HL-60 (cell line): ENCODE measurements at regions not wholly inside any gene's neighbourhood (a gene's known extent, or its start where the extent isn't known, plus 50 kb on each side); places are given as distances from the start of the nearest gene placed in this dataset.

Experiments used
- DNase-seq, 2 experiments: peaks; one replicate each; pipeline ENCODE4 v3.0.0-alpha.2; 2010 to 2020; ENCODE audit warnings: low read depth in 1 of 2, low spot score in 1 of 2
- H3K27ac ChIP-seq: fragments of 250-450 bp; sonication (Bioruptor Pico); replicated peaks from 2 replicates; pipeline ENCODE4 v1.5.1; 2020; ENCODE audit warnings: mild to moderate bottlenecking, moderate library complexity
- H3K27me3 ChIP-seq: fragments of 250-450 bp; sonication (Bioruptor Pico); 2 replicates; pipeline ENCODE4 v1.5.1; 2021; ENCODE audit warnings: mild to moderate bottlenecking, moderate library complexity; ENCODE audit not compliant: insufficient read depth, poor library complexity, severe bottlenecking
- H3K4me3 ChIP-seq: replicated peaks from 2 replicates; pipeline ENCODE4 v1.5.1; 2011; ENCODE audit warnings: mild to moderate bottlenecking, control low read depth, low read length; ENCODE audit not compliant: insufficient read depth
- CTCF ChIP-seq: IDR thresholded peaks from one replicate; pipeline ENCODE4 v1.5.1; 2011; ENCODE audit warnings: low read length, control low read depth, inconsistent platforms; ENCODE audit not compliant: insufficient read depth
- GABPA ChIP-seq: IDR thresholded peaks from 2 replicates; pipeline ENCODE4 v1.6.1; 2012; ENCODE audit warnings: low read depth
- POLR2AphosphoS5 ChIP-seq: IDR thresholded peaks from 2 replicates; pipeline ENCODE4 v1.6.1; 2012; ENCODE audit warnings: low read depth
- REST ChIP-seq: IDR thresholded peaks from 2 replicates; pipeline ENCODE4 v1.6.1; 2012; ENCODE audit warnings: low read depth; ENCODE audit not compliant: insufficient replicate concordance
- SPI1 ChIP-seq: IDR thresholded peaks from 2 replicates; pipeline ENCODE4 v1.6.1; 2012; ENCODE audit warnings: low read depth, mild to moderate bottlenecking, borderline replicate concordance

- no peak for DNase-seq
- no peak for TF ChIP-seq CTCF
- TF ChIP-seq REST = no peak
- TF ChIP-seq SPI1 = no peak
- TF ChIP-seq POLR2AphosphoS5 = no peak
- TF ChIP-seq GABPA = no peak
- Histone ChIP-seq H3K27ac (no peak overlapping the region), H3K27me3 (no peaks in the 10 kb centered on the region), H3K4me3 (no peak overlapping the region)
These were observed 170.1 kb upstream of the ZFP64 start for GRCh38 chr20:52361650-52362049.

- DNase-seq = no peak
- Histone ChIP-seq H3K27ac (no peak overlapping the region), H3K4me3 (no peak overlapping the region), H3K27me3 (peaks cover 2% of the 10 kb centered on the region)
- no peak for TF ChIP-seq SPI1
- TF ChIP-seq REST = no peak
- no peak for TF ChIP-seq CTCF
- no peak for TF ChIP-seq POLR2AphosphoS5
- no peak for TF ChIP-seq GABPA
These were observed 158.2 kb upstream of the ZFP64 start for GRCh38 chr20:52349806-52350205.

- H3K27me3 ChIP-seq = peaks cover 2% of the 10 kb centered on the region
These were observed 156.9 kb upstream of the ZFP64 start for GRCh38 chr20:52348434-52348833.

More at GRCh38 chr20:52348434-52348833, 156.9 kb upstream of the ZFP64 start:
- Histone ChIP-seq H3K27ac (no peak overlapping the region), H3K4me3 (no peak overlapping the region)
- no peak for DNase-seq
- TF ChIP-seq SPI1 (no peak), POLR2AphosphoS5 (no peak), REST (no peak), GABPA (no peak), CTCF (no peak)
